NCI-H2029 treated with DMSO at 0.1 percent for 48 hours (cell line): ENCODE measurements at regions not wholly inside any gene's neighbourhood (a gene's known extent, or its start where the extent isn't known, plus 50 kb on each side); places are given as distances from the start of the nearest gene placed in this dataset.
"Not testable (repeated sequence)": the region's sequence is repeated elsewhere in the genome, so short reads cannot be mapped to it uniquely, and the experiment has no call there.

ENCODE experiments used
- DNase-seq: peaks from one replicate; lab custom pipeline; 2025; lab: John Stamatoyannopoulos, UW

- DNase-seq: not testable (repeated sequence)
Observed at GRCh38 chr3:152774230-152774629, 60.7 kb upstream of the P2RY1 start.

DNA sequence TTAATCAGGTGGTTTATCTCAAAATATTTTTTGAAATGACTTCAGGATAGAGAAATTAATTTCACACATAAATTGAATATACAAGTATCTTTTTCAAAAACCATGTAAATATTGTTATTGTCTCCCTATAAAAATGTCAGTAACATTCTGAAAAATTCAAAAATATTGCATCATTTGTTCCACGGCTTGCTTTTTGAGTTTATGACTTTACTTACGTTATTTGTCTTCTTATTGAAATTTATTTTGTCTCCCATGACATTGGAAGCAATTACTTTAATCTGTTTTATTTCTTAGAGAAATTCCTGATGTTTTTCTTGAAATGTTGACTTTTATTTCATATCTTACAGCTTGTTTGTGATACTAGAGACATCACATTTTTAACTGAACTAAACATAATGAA is 56.9 kb upstream of the P2RY1 start:
- no peak for DNase-seq

DNA sequence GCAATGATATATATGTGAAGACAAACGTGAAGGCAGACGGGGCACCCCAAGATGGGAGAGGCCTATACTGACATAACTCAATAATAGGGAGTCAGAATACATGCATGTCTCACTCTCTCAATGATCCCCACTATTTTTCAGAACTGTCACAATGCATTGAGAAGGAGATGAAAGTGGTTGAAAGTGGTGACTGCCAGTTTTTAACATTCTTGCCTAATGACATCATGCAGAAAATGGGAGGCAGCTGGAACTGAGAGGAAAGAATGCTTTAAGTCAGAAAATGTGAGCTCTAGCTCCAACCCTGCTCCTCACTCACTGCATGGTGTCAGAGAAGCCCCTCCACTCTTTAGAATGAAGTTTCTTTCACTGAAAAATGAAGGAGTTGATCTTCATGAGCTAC is 55.3 kb upstream of the P2RY1 start:
- DNase-seq: no peak

DNA sequence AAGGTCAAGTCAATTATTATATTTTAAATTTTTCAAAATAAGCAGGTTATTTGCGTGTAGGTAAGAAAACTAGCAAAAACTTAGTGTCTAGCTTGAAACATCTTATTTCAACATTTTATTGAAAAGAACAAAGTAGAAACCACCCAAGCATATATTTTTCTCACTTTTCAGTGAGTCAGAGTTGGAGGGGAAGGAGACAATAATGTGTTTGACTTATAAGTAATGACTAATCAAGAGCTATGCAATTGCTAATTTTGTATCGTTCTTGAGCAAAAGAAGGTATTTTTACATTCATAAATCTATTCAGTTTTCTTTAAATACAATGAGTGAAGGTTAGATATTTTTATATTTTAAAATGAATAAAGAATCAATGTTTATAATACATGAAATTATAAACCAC is 54.4 kb upstream of the P2RY1 start:
- DNase-seq: no peak

GRCh38 chr3:152785051-152785450 is 49.9 kb upstream of the P2RY1 start:
- no peak for DNase-seq
